ENCODE measurements at regions not wholly inside any gene's neighbourhood (a gene's known extent, or its start where the extent isn't known, plus 50 kb on each side); places are given as distances from the start of the nearest gene placed in this dataset.

DNA sequence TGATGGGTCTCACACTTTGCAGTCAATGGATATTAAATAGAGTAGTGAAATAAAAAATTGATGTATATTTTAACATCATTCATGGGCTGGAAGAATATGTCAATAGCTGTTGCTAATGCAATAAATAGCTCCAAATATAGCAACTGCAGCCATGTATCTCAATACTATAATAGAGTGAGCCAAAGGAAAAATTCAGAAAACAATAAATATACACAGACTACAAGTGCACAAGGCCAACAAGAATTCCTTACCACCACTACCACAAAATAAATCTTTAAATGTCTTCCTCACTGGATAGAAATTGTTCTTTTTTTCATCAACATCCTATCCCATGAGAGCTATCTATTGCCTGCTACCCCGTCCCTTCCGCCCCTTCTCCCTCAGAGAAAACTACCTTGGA, 113.1 kb upstream of the TRIM24 start:
- H3K9me3 ChIP-seq, result no peaks in the 10 kb centered on the region

DNA sequence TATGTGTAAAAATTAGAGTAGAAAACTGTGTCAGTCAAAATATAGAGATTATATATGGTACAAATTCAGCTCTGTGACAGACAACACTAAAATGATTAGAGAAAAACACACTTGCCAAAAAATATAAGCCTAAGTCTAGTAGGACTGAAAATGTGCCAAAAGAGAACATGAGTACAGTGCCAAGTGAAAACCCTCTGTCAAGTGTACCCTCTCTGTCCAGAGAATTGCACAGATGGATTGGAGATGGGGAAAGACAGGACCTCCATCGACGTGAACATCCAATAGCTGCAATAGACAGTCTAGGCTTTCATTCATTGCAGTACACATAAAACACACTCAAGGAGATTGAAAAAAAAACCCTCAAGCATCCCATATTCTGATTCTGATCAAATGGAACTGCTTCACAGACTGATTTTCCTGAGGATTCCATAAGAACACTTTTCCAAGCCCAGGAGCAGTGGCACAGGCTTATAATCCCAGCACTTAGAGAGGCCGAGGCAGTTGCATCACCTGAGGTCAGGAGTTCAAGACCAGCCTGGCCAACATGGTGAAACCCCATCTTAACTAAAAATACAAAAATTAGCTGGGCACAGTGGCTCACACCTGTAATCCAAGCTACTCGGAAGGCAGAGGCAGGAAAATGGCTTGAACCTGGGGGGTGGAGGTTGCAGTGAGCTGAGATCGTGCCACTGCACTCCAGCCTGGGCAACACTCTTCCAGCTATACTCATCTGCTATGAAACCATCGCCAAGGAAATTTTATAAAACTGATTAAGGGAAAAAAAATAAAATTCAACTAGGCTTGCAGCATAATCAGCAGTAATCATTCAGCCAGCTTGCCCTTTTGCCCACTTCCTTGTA, 110.0 kb upstream of the TRIM24 start:
- no peaks in the 10 kb centered on the region for H3K4me1 ChIP-seq
- H3K27ac ChIP-seq, result no peak overlapping the region
- no peaks in the 10 kb centered on the region for H3K9me3 ChIP-seq
- no peaks in the 10 kb centered on the region for H3K27me3 ChIP-seq
- no peak overlapping the region for H3K4me3 ChIP-seq (replicated peaks in 1 of 3)
- intact Hi-C loops (cut with DNase I), result no loop called here
- H3K36me3 ChIP-seq, result no peaks in the 10 kb centered on the region
- WGBS, 2 donors, result 90 to 94% methylated on average over 6 of the region's 6 CpGs
- TF ChIP-seq, protein P1, sequence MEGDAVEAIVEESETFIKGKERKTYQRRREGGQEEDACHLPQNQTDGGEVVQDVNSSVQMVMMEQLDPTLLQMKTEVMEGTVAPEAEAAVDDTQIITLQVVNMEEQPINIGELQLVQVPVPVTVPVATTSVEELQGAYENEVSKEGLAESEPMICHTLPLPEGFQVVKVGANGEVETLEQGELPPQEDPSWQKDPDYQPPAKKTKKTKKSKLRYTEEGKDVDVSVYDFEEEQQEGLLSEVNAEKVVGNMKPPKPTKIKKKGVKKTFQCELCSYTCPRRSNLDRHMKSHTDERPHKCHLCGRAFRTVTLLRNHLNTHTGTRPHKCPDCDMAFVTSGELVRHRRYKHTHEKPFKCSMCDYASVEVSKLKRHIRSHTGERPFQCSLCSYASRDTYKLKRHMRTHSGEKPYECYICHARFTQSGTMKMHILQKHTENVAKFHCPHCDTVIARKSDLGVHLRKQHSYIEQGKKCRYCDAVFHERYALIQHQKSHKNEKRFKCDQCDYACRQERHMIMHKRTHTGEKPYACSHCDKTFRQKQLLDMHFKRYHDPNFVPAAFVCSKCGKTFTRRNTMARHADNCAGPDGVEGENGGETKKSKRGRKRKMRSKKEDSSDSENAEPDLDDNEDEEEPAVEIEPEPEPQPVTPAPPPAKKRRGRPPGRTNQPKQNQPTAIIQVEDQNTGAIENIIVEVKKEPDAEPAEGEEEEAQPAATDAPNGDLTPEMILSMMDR (IDR thresholded peaks at IDR 0.05), result no peak
- TF ChIP-seq POLR2A (IDR thresholded peaks at IDR 0.05), result no peak
- DNase-seq, result no peak

More for the DNA sequence above, 113.1 kb upstream of the TRIM24 start:
- WGBS, 2 donors, result 86 to 92% methylated on average over 2 of the region's 2 CpGs
- TF ChIP-seq, protein P1 (IDR thresholded peaks at IDR 0.05), result no peak
- no peak for TF ChIP-seq POLR2A (IDR thresholded peaks at IDR 0.05)
- DNase-seq, result no peak
- H3K4me3 ChIP-seq (replicated peaks in 1 of 3), result no peak overlapping the region
- intact Hi-C loops (cut with DNase I), result no loop called here
- no peaks in the 10 kb centered on the region for H3K27me3 ChIP-seq
- no peaks in the 10 kb centered on the region for H3K4me1 ChIP-seq
- no peaks in the 10 kb centered on the region for H3K36me3 ChIP-seq
- no peak overlapping the region for H3K27ac ChIP-seq

DNA sequence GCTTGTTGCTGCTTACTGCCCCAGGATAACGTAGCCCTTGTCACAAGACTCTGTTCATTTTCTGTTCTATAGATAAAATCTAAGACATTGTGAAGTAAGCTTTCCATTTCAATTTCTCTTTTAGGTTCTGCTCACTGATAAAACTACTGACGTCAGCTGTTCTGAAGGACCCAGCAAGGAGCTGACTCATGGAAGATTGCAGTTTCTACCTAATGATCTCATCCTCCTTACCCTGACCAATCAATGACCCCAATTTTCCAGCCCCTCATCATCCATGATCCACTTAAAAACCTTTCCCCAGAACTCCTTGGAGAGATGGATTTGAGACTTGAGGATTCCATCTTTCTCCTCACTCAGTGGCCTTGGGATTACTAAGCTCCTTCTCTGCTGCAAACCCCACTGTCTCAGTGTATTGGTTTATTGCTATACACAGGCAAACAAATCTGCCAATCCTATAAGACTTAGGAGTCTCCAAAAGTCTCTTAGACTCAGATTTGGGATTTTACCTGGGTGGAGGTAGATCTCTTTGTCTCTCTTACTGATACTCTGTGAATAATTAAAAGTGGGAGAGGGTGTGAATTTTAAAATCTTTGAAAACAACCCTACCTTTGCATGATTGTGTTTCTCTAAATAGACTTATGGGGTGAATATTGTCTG, 109.2 kb upstream of the TRIM24 start:
- intact Hi-C loops (cut with DNase I), result no loop called here
- Histone ChIP-seq H3K27ac (no peak overlapping the region), H3K27me3 (no peaks in the 10 kb centered on the region), H3K4me3 (replicated peaks in 1 of 3) (no peak overlapping the region), H3K4me1 (no peaks in the 10 kb centered on the region), H3K36me3 (no peaks in the 10 kb centered on the region), H3K9me3 (no peaks in the 10 kb centered on the region)
- TF ChIP-seq POLR2A (IDR thresholded peaks at IDR 0.05), result no peak
- TF ChIP-seq, protein P1 (IDR thresholded peaks at IDR 0.05), result no peak
- 84 to 88% methylated on average over 2 of the region's 2 CpGs for WGBS, 2 donors
- no peak for DNase-seq

DNA sequence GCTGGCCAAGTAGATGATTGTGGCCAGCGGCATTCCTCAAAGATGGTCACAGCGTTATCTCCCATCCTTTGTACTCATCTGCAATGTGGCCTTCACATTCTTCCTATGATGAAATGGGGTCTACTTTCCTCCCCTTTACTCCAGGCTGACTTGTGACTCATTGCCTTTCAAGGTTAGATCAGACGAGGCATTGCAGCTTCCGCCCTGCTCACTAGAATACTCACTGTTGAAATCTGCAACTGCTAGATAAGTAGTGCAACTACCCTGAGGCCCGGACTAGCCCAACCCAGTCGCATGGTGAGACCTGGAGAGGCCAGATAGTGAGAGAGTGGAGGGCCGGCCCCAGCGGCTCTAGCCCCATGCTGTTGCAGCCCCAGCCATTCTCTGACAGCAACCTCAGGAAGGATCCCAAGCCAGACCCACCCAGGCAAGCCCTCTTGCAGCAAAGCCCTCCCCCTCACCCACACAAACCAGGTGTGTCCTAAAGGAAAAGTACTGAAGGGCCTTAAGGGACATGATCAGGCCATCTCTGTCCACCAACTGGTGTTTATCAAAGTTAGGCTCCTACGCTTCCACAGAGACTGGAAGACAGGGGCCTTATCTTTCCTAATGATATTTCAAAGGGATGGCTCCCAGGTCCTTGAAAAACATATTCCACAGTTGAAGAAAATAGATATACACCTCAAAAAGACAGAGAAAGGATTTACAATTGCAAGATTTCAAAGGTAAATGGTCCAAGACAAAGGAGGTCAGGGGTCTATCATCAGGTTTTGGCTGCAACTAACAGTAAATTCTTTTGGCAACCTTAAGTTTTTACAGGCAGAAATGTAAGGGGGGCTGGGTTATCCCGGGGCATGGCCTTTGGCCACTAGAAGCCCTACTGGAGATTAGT, 107.2 kb upstream of the TRIM24 start:
- Histone ChIP-seq H3K9me3 (no peaks in the 10 kb centered on the region), H3K4me1 (no peaks in the 10 kb centered on the region), H3K36me3 (no peaks in the 10 kb centered on the region), H3K27ac (no peak overlapping the region), H3K27me3 (no peaks in the 10 kb centered on the region), H3K4me3 (replicated peaks in 1 of 3) (no peak overlapping the region)
- intact Hi-C loops (cut with DNase I), result no loop called here
- no peak for DNase-seq
- 85 to 96% methylated on average over 7 to 10 of the region's 10 CpGs for WGBS, 2 donors
- TF ChIP-seq, protein P1 (IDR thresholded peaks at IDR 0.05), result no peak
- TF ChIP-seq POLR2A (IDR thresholded peaks at IDR 0.05), result no peak
